ENCODE measurements at regions not wholly inside any gene's neighbourhood (a gene's known extent, or its start where the extent isn't known, plus 50 kb on each side); places are given as distances from the start of the nearest gene placed in this dataset.
"Not testable (repeated sequence)": the region's sequence is repeated elsewhere in the genome, so short reads cannot be mapped to it uniquely, and the experiment has no call there.

GRCh38 chr22:11066458-11067285, 4461.3 kb upstream of the OR11H1 start:
- no peak overlapping the region for H3K9ac ChIP-seq (ENCODE audit: low read depth, low read length)
- POLR2A ChIA-PET (ENCODE audit: unreplicated experiment) = no interaction called here
- H3K4me3 ChIP-seq (ENCODE audit: insufficient read depth, low read depth, low read length) = no peak overlapping the region
- H2BK120ac ChIP-seq (ENCODE audit: low read depth, low read length) = no peak overlapping the region
- H3K27me3 ChIP-seq (ENCODE audit: control insufficient read depth, insufficient read depth, low read length) = no peaks in the 10 kb centered on the region
- H3K27ac ChIP-seq (ENCODE audit: insufficient read depth, low read length) = no peak overlapping the region
- no peak overlapping the region for H3K18ac ChIP-seq (ENCODE audit: low read depth, low read length)
- 65% methylated on average over 29 of the region's 29 CpGs; no CpG with 5 or more reads in 1 of the 2 experiments for WGBS, 2 experiments (ENCODE audit: extremely low coverage in 2 of 2, insufficient read length in 1 of 2)
- ATAC-seq (ENCODE audit: low read depth) (no peak), DNase-seq (no peak)
- peaks cover 38% of the 10 kb centered on the region for H3K9me3 ChIP-seq (ENCODE audit: control insufficient read depth, insufficient read depth, low read length)
- no peaks in the 10 kb centered on the region for H3K9me1 ChIP-seq (ENCODE audit: insufficient read depth, low read length)
- BruUV-seq (replicated peaks) = no TSS peak
- H4K20me1 ChIP-seq (ENCODE audit: insufficient read depth, low read length) = no peaks in the 10 kb centered on the region
- in situ Hi-C loops (cut with MboI; ENCODE audit: low sequenced_read_pairs) (no loop called here), intact Hi-C loops (cut with micrococcal nuclease) (no loop called here), dilution Hi-C loops (cut with HindIII; ENCODE audit: low sequenced_read_pairs, unreplicated experiment) (no loop called here)
- no peak overlapping the region for H2BK15ac ChIP-seq (ENCODE audit: low read depth, low read length)
- no peak overlapping the region for H3K56ac ChIP-seq (ENCODE audit: extremely low read depth, insufficient read depth, low read length)
- no peaks in the 10 kb centered on the region for H3K36me3 ChIP-seq (ENCODE audit: control insufficient read depth, insufficient read depth, low read length)
- H2BK20ac ChIP-seq (ENCODE audit: low read depth, low read length) = no peak overlapping the region
- no peak overlapping the region for H4K91ac ChIP-seq (ENCODE audit: insufficient read depth, low read depth, low read length)
- no peak overlapping the region for H3K4me2 ChIP-seq (ENCODE audit: low read depth, low read length)
- H2AFZ ChIP-seq (replicated peaks; ENCODE audit: low read length, poor library complexity) = no peak overlapping the region
- no peaks in the 10 kb centered on the region for H3K4me1 ChIP-seq (ENCODE audit: control insufficient read depth, insufficient read depth, low read length)
- no peaks in the 10 kb centered on the region for H3K79me1 ChIP-seq (ENCODE audit: low read depth in 1 of 2, low read length in 2 of 2)
- TF ChIP-seq ELK1 (IDR thresholded peaks at IDR 0.05; ENCODE audit: borderline replicate concordance, low read depth, low read length) (no peak), CEBPB (IDR thresholded peaks at IDR 0.05; ENCODE audit: low read depth, low read length) (no peak), FOS (IDR thresholded peaks at IDR 0.05; ENCODE audit: low read depth, low read length) (no peak), RAD21 (IDR thresholded peaks at IDR 0.05; ENCODE audit: low read length) (no peak), RFX5 (IDR thresholded peaks at IDR 0.05; ENCODE audit: low read depth, low read length) (no peak), RCOR1 (IDR thresholded peaks at IDR 0.05; ENCODE audit: insufficient replicate concordance, low read length) (no peak)
- no peak overlapping the region for H4K8ac ChIP-seq (ENCODE audit: low read depth in 2 of 2, low read length in 2 of 2)
- no peak overlapping the region for H2AK9ac ChIP-seq (replicated peaks; ENCODE audit: low read depth, low read length, poor library complexity)
- H3K4ac ChIP-seq (ENCODE audit: low read depth, low read length) = no peak overlapping the region
- CTCF ChIA-PET = no interaction called here
- no peak overlapping the region for H3K23ac ChIP-seq (ENCODE audit: low read depth, low read length)
- no peak overlapping the region for H3K14ac ChIP-seq (replicated peaks; ENCODE audit: low read depth, low read length)
- no peak overlapping the region for H2BK5ac ChIP-seq (ENCODE audit: low read depth, low read length, poor library complexity, severe bottlenecking)
- no peak overlapping the region for H2AK5ac ChIP-seq (ENCODE audit: low read depth, low read length)
- H4K5ac ChIP-seq (ENCODE audit: low read depth, low read length) = no peak overlapping the region

- POLR2A ChIA-PET (ENCODE audit: unreplicated experiment); ATAC-seq (ENCODE audit: low read depth); H2BK20ac ChIP-seq (ENCODE audit: low read depth, low read length); H2AFZ ChIP-seq (replicated peaks; ENCODE audit: low read length, poor library complexity); H3K27me3 ChIP-seq (ENCODE audit: control insufficient read depth, insufficient read depth, low read length); H3K4me2 ChIP-seq (ENCODE audit: low read depth, low read length); intact Hi-C loops (cut with micrococcal nuclease); H3K9me1 ChIP-seq (ENCODE audit: insufficient read depth, low read length); dilution Hi-C loops (cut with HindIII; ENCODE audit: low sequenced_read_pairs, unreplicated experiment); DNase-seq; H3K4me3 ChIP-seq (ENCODE audit: insufficient read depth, low read depth, low read length); H3K23ac ChIP-seq (ENCODE audit: low read depth, low read length); H3K4me1 ChIP-seq (ENCODE audit: control insufficient read depth, insufficient read depth, low read length); H2BK5ac ChIP-seq (ENCODE audit: low read depth, low read length, poor library complexity, severe bottlenecking); in situ Hi-C loops (cut with MboI; ENCODE audit: low sequenced_read_pairs); H2AK9ac ChIP-seq (replicated peaks; ENCODE audit: low read depth, low read length, poor library complexity); H2BK120ac ChIP-seq (ENCODE audit: low read depth, low read length); H3K27ac ChIP-seq (ENCODE audit: insufficient read depth, low read length); H3K56ac ChIP-seq (ENCODE audit: extremely low read depth, insufficient read depth, low read length); H2AK5ac ChIP-seq (ENCODE audit: low read depth, low read length); H3K4ac ChIP-seq (ENCODE audit: low read depth, low read length); H3K14ac ChIP-seq (replicated peaks; ENCODE audit: low read depth, low read length); H3K9ac ChIP-seq (ENCODE audit: low read depth, low read length); H4K5ac ChIP-seq (ENCODE audit: low read depth, low read length); CTCF ChIA-PET; H3K18ac ChIP-seq (ENCODE audit: low read depth, low read length); H3K79me1 ChIP-seq (ENCODE audit: low read depth in 1 of 2, low read length in 2 of 2); H4K20me1 ChIP-seq (ENCODE audit: insufficient read depth, low read length); H3K36me3 ChIP-seq (ENCODE audit: control insufficient read depth, insufficient read depth, low read length); H2BK15ac ChIP-seq (ENCODE audit: low read depth, low read length); H4K8ac ChIP-seq (ENCODE audit: low read depth in 2 of 2, low read length in 2 of 2); BruUV-seq (replicated peaks); H4K91ac ChIP-seq (ENCODE audit: insufficient read depth, low read depth, low read length): not testable (repeated sequence)
- peaks cover 38% of the 10 kb centered on the region for H3K9me3 ChIP-seq (ENCODE audit: control insufficient read depth, insufficient read depth, low read length)
- WGBS, 2 experiments (ENCODE audit: extremely low coverage in 2 of 2, insufficient read length in 1 of 2) = 55% methylated on average over 10 of the region's 13 CpGs; no CpG with 5 or more reads in 1 of the 2 experiments
Observed at GRCh38 chr22:11067286-11067871, 4460.6 kb upstream of the OR11H1 start.

All from IMR-90 (cell line).